Stomach (tissue), 8 donors: ENCODE measurements at regions not wholly inside any gene's neighbourhood (a gene's known extent, or its start where the extent isn't known, plus 50 kb on each side); places are given as distances from the start of the nearest gene placed in this dataset.
A peak's percentile ranks its signal among the peaks of the same experiment; 100 is the strongest.

Source experiments
- DNase-seq, 2 donors: peaks; one replicate each; pipeline versions ENCODE4 v3.0.0 to v3.0.0-alpha.2; 2013 to 2019
- H3K27ac ChIP-seq, 5 donors: fragments of 200-600 bp in 4 of 5; sonication (generic) in 4 of 5; one replicate each; pipeline ENCODE4 v1.5.1; 2013 to 2019; ENCODE audit warnings: mild to moderate bottlenecking in 1 of 5, moderate library complexity in 1 of 5
- H3K27me3 ChIP-seq, 3 donors: fragments of 200-600 bp; sonication (generic); one replicate each; pipeline ENCODE4 v1.5.1; 2017 to 2019; ENCODE audit warnings: mixed run types in 1 of 3
- H3K36me3 ChIP-seq, 4 donors: fragments of 200-600 bp; sonication (generic); 1 replicate in 3 of 4; 2 replicates in 1 of 4; pipeline ENCODE4 v1.5.1; 2016 to 2019
- H3K4me1 ChIP-seq, 4 donors: fragments of 200-600 bp; sonication (generic); one replicate each; pipeline ENCODE4 v1.5.1; 2016 to 2019
- H3K4me3 ChIP-seq, 4 donors: fragments of 200-600 bp; sonication (generic) in 3 of 4; one replicate each; pipeline ENCODE4 v1.5.1; 2016 to 2019; ENCODE audit warnings: mild to moderate bottlenecking in 1 of 4
- H3K9me3 ChIP-seq, 4 donors: fragments of 200-600 bp; sonication (generic); one replicate each; pipeline ENCODE4 v1.5.1; 2016 to 2019
- EP300 ChIP-seq: sonication (generic); formaldehyde crosslinking; IDR thresholded peaks from one replicate; pipeline ENCODE4 v1.6.1; 2017; ENCODE audit warnings: antibody characterized with exemption
- POLR2A ChIP-seq, 4 donors: fragments of 450-650 bp; IDR thresholded peaks; one replicate each; pipeline ENCODE4 v1.6.1; 2016; ENCODE audit warnings: antibody characterized with exemption in 4 of 4, control low read depth in 2 of 4, mild to moderate bottlenecking in 1 of 4, moderate library complexity in 1 of 4
- POLR2AphosphoS5 ChIP-seq, 3 donors: sonication (generic); formaldehyde crosslinking; IDR thresholded peaks; one replicate each; pipeline ENCODE4 v1.6.1; 2016; ENCODE audit warnings: antibody characterized with exemption in 3 of 3
- WGBS, 5 donors: extraction: QIAGEN DNeasy Blood & Tissue Kit in 3 of 5; methylation state at CpG; one replicate each; pipeline versions ENCODE4 v1.1.5 to v1.1.7; 2013 to 2018; 5-methylcytosine and 5-hydroxymethylcytosine counted together
- intact Hi-C: fragments of 100-400 bp; cut with DNase I; formaldehyde crosslinking; loops from one replicate; pipeline ENCODE4 v1.15.1; 2023; ENCODE audit warnings: low total_unique reads
- TF ChIP-seq, protein P1 (sequence below), 7 experiments: fragments of 450-650 bp in 4 of 7; fragments of 200-600 bp in 3 of 7; sonication (generic) in 3 of 7; IDR thresholded peaks; one replicate each; pipeline ENCODE4 v1.5.1; 2016 to 2019; ENCODE audit warnings: antibody characterized with exemption in 7 of 7, control low read depth in 2 of 7, mild to moderate bottlenecking in 1 of 7
- donor health status: healthy with polysubstance abuse.
- donor health status: Bipolar disorder and iron deficiency.
- donor health status: healthy.

GRCh38 chr10:6674291-6674690, 94.2 kb upstream of the PRKCQ start:
- intact Hi-C loops, result no loop called here
- 15 to 37% (median 25%) methylated on average over 3 of the region's 3 CpGs for WGBS, 5 donors

DNA sequence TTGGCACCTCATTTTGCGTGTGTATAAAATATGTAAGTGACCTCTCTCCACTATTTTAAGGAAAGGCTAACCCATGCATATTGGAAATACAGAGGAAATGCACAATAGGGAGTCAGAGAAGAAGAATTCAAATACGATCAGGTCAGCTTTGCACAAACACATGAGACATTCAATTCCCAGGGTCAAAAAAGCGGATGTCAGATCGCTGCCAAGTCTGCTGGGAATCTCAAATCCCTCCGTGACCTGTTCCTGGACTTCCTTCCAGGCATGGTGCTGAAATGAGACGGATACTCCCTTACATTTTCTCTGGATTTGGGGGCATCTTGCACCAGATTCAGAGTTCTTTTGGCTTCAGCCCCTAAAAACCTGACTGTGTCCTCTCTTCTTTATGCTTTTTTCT, 91.9 kb upstream of the PRKCQ start:
- WGBS, 5 donors, result 61 to 76% (median 67%) methylated on average over 6 of the region's 6 CpGs
- Histone ChIP-seq H3K27ac (no peak overlapping the region), H3K4me1 (no peaks in the 10 kb centered on the region), H3K9me3 (no peaks in the 10 kb centered on the region), H3K27me3 (peaks cover 0 to 17% (median 0%) of the 10 kb centered on the region in 3 donors), H3K4me3 (no peak overlapping the region), H3K36me3 (no peaks in the 10 kb centered on the region)
- TF ChIP-seq EP300 (no peak), POLR2AphosphoS5 (IDR thresholded peaks at IDR 0.05) (no peak), POLR2A (IDR thresholded peaks at IDR 0.05) (no peak)
- TF ChIP-seq, protein P1, sequence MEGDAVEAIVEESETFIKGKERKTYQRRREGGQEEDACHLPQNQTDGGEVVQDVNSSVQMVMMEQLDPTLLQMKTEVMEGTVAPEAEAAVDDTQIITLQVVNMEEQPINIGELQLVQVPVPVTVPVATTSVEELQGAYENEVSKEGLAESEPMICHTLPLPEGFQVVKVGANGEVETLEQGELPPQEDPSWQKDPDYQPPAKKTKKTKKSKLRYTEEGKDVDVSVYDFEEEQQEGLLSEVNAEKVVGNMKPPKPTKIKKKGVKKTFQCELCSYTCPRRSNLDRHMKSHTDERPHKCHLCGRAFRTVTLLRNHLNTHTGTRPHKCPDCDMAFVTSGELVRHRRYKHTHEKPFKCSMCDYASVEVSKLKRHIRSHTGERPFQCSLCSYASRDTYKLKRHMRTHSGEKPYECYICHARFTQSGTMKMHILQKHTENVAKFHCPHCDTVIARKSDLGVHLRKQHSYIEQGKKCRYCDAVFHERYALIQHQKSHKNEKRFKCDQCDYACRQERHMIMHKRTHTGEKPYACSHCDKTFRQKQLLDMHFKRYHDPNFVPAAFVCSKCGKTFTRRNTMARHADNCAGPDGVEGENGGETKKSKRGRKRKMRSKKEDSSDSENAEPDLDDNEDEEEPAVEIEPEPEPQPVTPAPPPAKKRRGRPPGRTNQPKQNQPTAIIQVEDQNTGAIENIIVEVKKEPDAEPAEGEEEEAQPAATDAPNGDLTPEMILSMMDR (IDR thresholded peaks at IDR 0.05), result no peak
- no peak for DNase-seq
- intact Hi-C loops, result no loop called here

More at GRCh38 chr10:6674291-6674690, 94.2 kb upstream of the PRKCQ start:
- H3K27me3 ChIP-seq, result peaks cover 0 to 4% (median 0%) of the 10 kb centered on the region in 3 donors
- TF ChIP-seq EP300, result no peak
- no peak for TF ChIP-seq POLR2A (IDR thresholded peaks at IDR 0.05)
- no peak for TF ChIP-seq POLR2AphosphoS5 (IDR thresholded peaks at IDR 0.05)
- TF ChIP-seq, protein P1 (IDR thresholded peaks at IDR 0.05), result no peak
- no peaks in the 10 kb centered on the region for H3K4me1 ChIP-seq
- no peak overlapping the region for H3K27ac ChIP-seq
- peak in 1 of 2 donors; percentile 28 for DNase-seq
- H3K9me3 ChIP-seq, result no peaks in the 10 kb centered on the region
- no peak overlapping the region for H3K4me3 ChIP-seq
- H3K36me3 ChIP-seq, result no peaks in the 10 kb centered on the region

- 22 to 31% (median 25%) methylated on average over 5 of the region's 5 CpGs for WGBS, 5 donors
- intact Hi-C loops, result no loop called here
- TF ChIP-seq, protein P1 (IDR thresholded peaks at IDR 0.05), result peak in 5 of 7 experiments; percentile 25 to 47 (median 41)
- TF ChIP-seq POLR2A (IDR thresholded peaks at IDR 0.05) (no peak), POLR2AphosphoS5 (IDR thresholded peaks at IDR 0.05) (no peak), EP300 (no peak)
- DNase-seq, result peak in 1 of 2 donors; percentile 71
- Histone ChIP-seq H3K9me3 (no peaks in the 10 kb centered on the region), H3K27ac (no peak overlapping the region), H3K4me3 (no peak overlapping the region), H3K36me3 (no peaks in the 10 kb centered on the region), H3K27me3 (peaks cover 0 to 17% (median 0%) of the 10 kb centered on the region in 3 donors), H3K4me1 (no peaks in the 10 kb centered on the region)
Measured at GRCh38 chr10:6669269-6669859, 89.3 kb upstream of the PRKCQ start.

- H3K27me3 ChIP-seq, result peaks cover 0 to 15% (median 0%) of the 10 kb centered on the region in 3 donors
- no peaks in the 10 kb centered on the region for H3K4me1 ChIP-seq
- no peaks in the 10 kb centered on the region for H3K36me3 ChIP-seq
- no peak overlapping the region for H3K27ac ChIP-seq
- intact Hi-C loops, result no loop called here
- WGBS, 5 donors, result 30 to 43% (median 41%) methylated on average over 10 of the region's 10 CpGs
- no peak overlapping the region for H3K4me3 ChIP-seq
- peak in 1 of 2 donors; percentile 80 for DNase-seq
- TF ChIP-seq POLR2A (IDR thresholded peaks at IDR 0.05), result no peak
- TF ChIP-seq, protein P1 (IDR thresholded peaks at IDR 0.05), result peak in 3 of 7 experiments; percentile 5 to 29 (median 9)
- H3K9me3 ChIP-seq, result no peaks in the 10 kb centered on the region
Measured at GRCh38 chr10:6667679-6668270, 87.7 kb upstream of the PRKCQ start.
